Neuronal stem cell (in vitro differentiated cells): ENCODE measurements at regions not wholly inside any gene's neighbourhood (a gene's known extent, or its start where the extent isn't known, plus 50 kb on each side); places are given as distances from the start of the nearest gene placed in this dataset.

Source experiments
- DNase-seq: peaks from one replicate; pipeline ENCODE4 v3.0.0-alpha.2; 2013; ENCODE audit warnings: low spot score
- H2AFZ ChIP-seq: one replicate; pipeline ENCODE4 v1.6.1; 2013; ENCODE audit warnings: mild to moderate bottlenecking, low read length, inconsistent platforms
- H2AK5ac ChIP-seq: 2 replicates; pipeline ENCODE4 v1.6.1; 2013; ENCODE audit warnings: low read depth, mild to moderate bottlenecking, inconsistent platforms, low read length, moderate library complexity, mixed read lengths
- H2BK120ac ChIP-seq: 2 replicates; pipeline ENCODE4 v1.6.1; 2013; ENCODE audit warnings: low read depth, mild to moderate bottlenecking, inconsistent platforms, low read length, moderate library complexity, mixed read lengths
- H2BK12ac ChIP-seq: one replicate; pipeline ENCODE4 v1.6.1; 2013; ENCODE audit warnings: low read length, inconsistent platforms
- H2BK15ac ChIP-seq: 2 replicates; pipeline ENCODE4 v1.6.1; 2013; ENCODE audit warnings: mild to moderate bottlenecking, low read length, inconsistent platforms, mixed read lengths
- H2BK5ac ChIP-seq: one replicate; pipeline ENCODE4 v1.6.1; 2013; ENCODE audit warnings: inconsistent platforms, mild to moderate bottlenecking, low read length, moderate library complexity
- H3K14ac ChIP-seq: one replicate; pipeline ENCODE4 v1.6.1; 2013; ENCODE audit warnings: low read length, inconsistent platforms
- H3K18ac ChIP-seq: 2 replicates; pipeline ENCODE4 v1.6.1; 2013; ENCODE audit warnings: low read length, inconsistent platforms
- H3K23ac ChIP-seq: 2 replicates; pipeline ENCODE4 v1.6.1; 2013; ENCODE audit warnings: low read depth, mild to moderate bottlenecking, mixed read lengths, low read length, inconsistent platforms; ENCODE audit not compliant: poor library complexity
- H3K27ac ChIP-seq: replicated peaks from 3 replicates; pipeline ENCODE4 v1.5.1; 2013; ENCODE audit warnings: low read length, inconsistent platforms
- H3K27me3 ChIP-seq, 3 experiments: 2 replicates each; pipeline ENCODE4 v1.6.1; 2013; ENCODE audit warnings: low read length in 3 of 3, mild to moderate bottlenecking in 2 of 3, inconsistent platforms in 1 of 3, low read depth in 1 of 3, mixed read lengths in 1 of 3, moderate library complexity in 1 of 3; ENCODE audit not compliant: control insufficient read depth in 3 of 3, insufficient read depth in 3 of 3
- H3K36me3 ChIP-seq, 2 donors: replicated peaks in 1 of 2; 2 replicates each; pipeline ENCODE4 v1.6.1; 2013; ENCODE audit warnings: low read length in 2 of 2; ENCODE audit not compliant: control insufficient read depth in 2 of 2, insufficient read depth in 2 of 2
- H3K4ac ChIP-seq: 2 replicates; pipeline ENCODE4 v1.6.1; 2013; ENCODE audit warnings: inconsistent platforms, mild to moderate bottlenecking, low read length, moderate library complexity
- H3K4me1 ChIP-seq, 2 donors: 1 replicate in 1 of 2; 2 replicates in 1 of 2; pipeline ENCODE4 v1.6.1; 2013; ENCODE audit warnings: low read length in 2 of 2, low read depth in 1 of 2; ENCODE audit not compliant: control insufficient read depth in 2 of 2, insufficient read depth in 1 of 2
- H3K4me2 ChIP-seq: one replicate; pipeline ENCODE4 v1.6.1; 2013; ENCODE audit warnings: mild to moderate bottlenecking, low read length, inconsistent platforms; ENCODE audit not compliant: insufficient read depth, poor library complexity, severe bottlenecking
- H3K4me3 ChIP-seq, 2 donors: 2 replicates each; pipeline ENCODE4 v1.5.1; 2013; ENCODE audit warnings: low read length in 2 of 2, mild to moderate bottlenecking in 2 of 2, inconsistent platforms in 1 of 2, moderate library complexity in 1 of 2
- H3K79me1 ChIP-seq: one replicate; pipeline ENCODE4 v1.6.1; 2013; ENCODE audit warnings: low read depth, mild to moderate bottlenecking, inconsistent platforms, low read length, moderate library complexity
- H3K9ac ChIP-seq: one replicate; pipeline ENCODE4 v1.6.1; 2013; ENCODE audit warnings: mild to moderate bottlenecking, low read depth, low read length, inconsistent platforms; ENCODE audit not compliant: poor library complexity
- H3K9me3 ChIP-seq, 2 donors: replicated peaks in 1 of 2; 2 replicates each; pipeline versions ENCODE3 to v1.6.1; 2013; ENCODE audit warnings: low read length in 2 of 2, mild to moderate bottlenecking in 2 of 2, inconsistent platforms in 1 of 2, low read depth in 1 of 2, mixed read lengths in 1 of 2, moderate library complexity in 1 of 2; ENCODE audit not compliant: control insufficient read depth in 2 of 2, insufficient read depth in 1 of 2
- H4K8ac ChIP-seq: one replicate; pipeline ENCODE4 v1.6.1; 2013; ENCODE audit warnings: low read depth, mild to moderate bottlenecking, inconsistent platforms, low read length, moderate library complexity
- H4K91ac ChIP-seq: one replicate; pipeline ENCODE4 v1.6.1; 2013; ENCODE audit warnings: low read length, low read depth, mild to moderate bottlenecking, inconsistent platforms; ENCODE audit not compliant: poor library complexity
- WGBS, 2 donors: extraction: QIAGEN DNeasy Blood & Tissue Kit; methylation state at CpG; one replicate each; pipeline ENCODE4 v1.1.7; 2013; ENCODE audit warnings: missing lambda C conversion rate in 2 of 2, mixed read lengths in 1 of 2; ENCODE audit not compliant: insufficient read length in 2 of 2, insufficient replicate concordance in 1 of 2; ENCODE audit errors: extremely low coverage in 2 of 2; 5-methylcytosine and 5-hydroxymethylcytosine counted together

- WGBS, 2 donors: no CpG with 5 or more reads among the region's 3 CpGs
- no peak overlapping the region for H3K4ac ChIP-seq
These were observed 323.1 kb downstream of the TPBG start for GRCh38 chr6:82686719-82687118.

GRCh38 chr6:82687855-82688254 lies 324.2 kb downstream of the TPBG start:
- no peak overlapping the region for H2AK5ac ChIP-seq
- no peak overlapping the region for H2BK15ac ChIP-seq
- H3K4me1 ChIP-seq: peaks cover 0 to 6% of the 10 kb centered on the region in 2 donors
- H3K36me3 ChIP-seq: no peaks in the 10 kb centered on the region
- no peak overlapping the region for H2BK120ac ChIP-seq
- H4K8ac ChIP-seq: no peak overlapping the region
- H2BK12ac ChIP-seq: no peak overlapping the region
- WGBS, 2 donors: no CpG with 5 or more reads among the region's 7 CpGs
- no peaks in the 10 kb centered on the region for H3K79me1 ChIP-seq
- peak overlapping the region; percentile 43 for H2AFZ ChIP-seq
- no peak overlapping the region for H3K4ac ChIP-seq
- no peak overlapping the region for H3K9ac ChIP-seq
- no peak overlapping the region for H3K4me3 ChIP-seq
- DNase-seq: no peak
- no peak overlapping the region for H3K27ac ChIP-seq
- no peak overlapping the region for H3K23ac ChIP-seq
- no peaks in the 10 kb centered on the region for H3K27me3 ChIP-seq
- no peak overlapping the region for H3K18ac ChIP-seq
- H3K4me2 ChIP-seq: no peak overlapping the region
- no peak overlapping the region for H3K14ac ChIP-seq
- no peak overlapping the region for H4K91ac ChIP-seq
- no peaks in the 10 kb centered on the region for H3K9me3 ChIP-seq
- H2BK5ac ChIP-seq: no peak overlapping the region

More at GRCh38 chr6:82686719-82687118, 323.1 kb downstream of the TPBG start:
- Histone ChIP-seq H2AK5ac (no peak overlapping the region), H3K9me3 (no peaks in the 10 kb centered on the region), H3K4me3 (no peak overlapping the region), H2BK120ac (no peak overlapping the region), H3K18ac (no peak overlapping the region), H3K27ac (no peak overlapping the region), H4K91ac (no peak overlapping the region), H2BK5ac (no peak overlapping the region), H3K9ac (no peak overlapping the region), H3K36me3 (no peaks in the 10 kb centered on the region), H2BK12ac (no peak overlapping the region), H4K8ac (no peak overlapping the region), H2BK15ac (no peak overlapping the region), H3K4me1 (peaks cover 0 to 3% of the 10 kb centered on the region in 2 donors), H3K4me2 (no peak overlapping the region), H2AFZ (no peak overlapping the region), H3K27me3 (no peaks in the 10 kb centered on the region), H3K79me1 (no peaks in the 10 kb centered on the region), H3K14ac (no peak overlapping the region), H3K23ac (no peak overlapping the region)
- DNase-seq: no peak

- Histone ChIP-seq H2BK5ac (no peak overlapping the region), H2AK5ac (no peak overlapping the region), H3K27ac (no peak overlapping the region), H3K9ac (no peak overlapping the region), H2BK12ac (no peak overlapping the region), H3K14ac (no peak overlapping the region), H3K27me3 (no peaks in the 10 kb centered on the region), H3K23ac (no peak overlapping the region), H3K4ac (no peak overlapping the region), H3K4me2 (no peak overlapping the region), H3K18ac (no peak overlapping the region), H3K79me1 (no peaks in the 10 kb centered on the region), H3K9me3 (no peaks in the 10 kb centered on the region), H2AFZ (no peak overlapping the region), H4K8ac (no peak overlapping the region), H3K36me3 (no peaks in the 10 kb centered on the region), H2BK15ac (no peak overlapping the region), H2BK120ac (no peak overlapping the region), H3K4me1 (peaks cover 0 to 7% of the 10 kb centered on the region in 2 donors), H4K91ac (no peak overlapping the region), H3K4me3 (no peak overlapping the region)
- no CpG with 5 or more reads among the region's 6 CpGs for WGBS, 2 donors
- DNase-seq: no peak
These were observed 326.7 kb downstream of the TPBG start for GRCh38 chr6:82690283-82690682.

GRCh38 chr6:82691997-82692396 lies 328.4 kb downstream of the TPBG start:
- no peak overlapping the region for H3K14ac ChIP-seq
- H4K8ac ChIP-seq: no peak overlapping the region
- H3K4me1 ChIP-seq: peaks cover 0 to 7% of the 10 kb centered on the region in 2 donors
- H3K4ac ChIP-seq: no peak overlapping the region
- no peak overlapping the region for H2AFZ ChIP-seq
- H3K4me2 ChIP-seq: no peak overlapping the region
- H2BK120ac ChIP-seq: no peak overlapping the region
- no peak overlapping the region for H2BK12ac ChIP-seq
- H4K91ac ChIP-seq: no peak overlapping the region
- H3K27ac ChIP-seq: no peak overlapping the region
- H2BK5ac ChIP-seq: no peak overlapping the region
- H3K79me1 ChIP-seq: no peaks in the 10 kb centered on the region
- no peak overlapping the region for H3K18ac ChIP-seq
- no peaks in the 10 kb centered on the region for H3K36me3 ChIP-seq
- no peak overlapping the region for H2BK15ac ChIP-seq
- H3K27me3 ChIP-seq: no peaks in the 10 kb centered on the region
- no peak overlapping the region for H3K4me3 ChIP-seq
- H2AK5ac ChIP-seq: no peak overlapping the region
- DNase-seq: no peak
- H3K9me3 ChIP-seq: no peaks in the 10 kb centered on the region
- H3K23ac ChIP-seq: no peak overlapping the region
- no peak overlapping the region for H3K9ac ChIP-seq
